Ovary (tissue), 7 donors: ENCODE measurements at regions not wholly inside any gene's neighbourhood (a gene's known extent, or its start where the extent isn't known, plus 50 kb on each side); places are given as distances from the start of the nearest gene placed in this dataset.

ENCODE experiments used
- DNase-seq, 5 donors: peaks; one replicate each; pipeline ENCODE4 v3.0.0-alpha.2; 2019 to 2020
- H3K27ac ChIP-seq, 2 donors: fragments of 200-600 bp; one replicate each; pipeline versions ENCODE4 v1.5.1 to v1.8.0; 2019 to 2022
- H3K27me3 ChIP-seq: fragments of 200-600 bp; one replicate; pipeline ENCODE4 v1.8.0; 2022
- H3K36me3 ChIP-seq: fragments of 200-600 bp; sonication (generic); one replicate; pipeline ENCODE4 v1.5.1; 2019
- H3K4me1 ChIP-seq: one replicate; pipeline ENCODE4 v1.8.1; 2013; ENCODE audit warnings: mild to moderate bottlenecking, moderate library complexity; ENCODE audit not compliant: insufficient read depth
- H3K4me3 ChIP-seq: fragments of 200-600 bp; sonication (generic); one replicate; pipeline ENCODE4 v1.5.1; 2017
- H3K9me3 ChIP-seq, 2 donors: fragments of 200-600 bp in 1 of 2; sonication (generic) in 1 of 2; one replicate each; pipeline versions ENCODE4 v1.5.1 to v1.8.1; 2013 to 2019; ENCODE audit warnings: mild to moderate bottlenecking in 1 of 2, moderate library complexity in 1 of 2
- CTCF ChIP-seq, 3 donors: fragments of 450-650 bp in 2 of 3; fragments of 200-600 bp in 1 of 3; IDR thresholded peaks; one replicate each; pipeline versions ENCODE4 v1.5.1 to v1.8.0; 2016 to 2022; ENCODE audit warnings: antibody characterized with exemption in 3 of 3, mild to moderate bottlenecking in 1 of 3
- EP300 ChIP-seq: sonication (generic); formaldehyde crosslinking; IDR thresholded peaks from one replicate; pipeline ENCODE4 v1.6.1; 2017; ENCODE audit warnings: antibody characterized with exemption
- POLR2A ChIP-seq: fragments of 450-650 bp; IDR thresholded peaks from one replicate; pipeline ENCODE4 v1.6.1; 2017; ENCODE audit warnings: antibody characterized with exemption, mild to moderate bottlenecking, moderate library complexity
- WGBS, 3 donors: extraction: QIAGEN DNeasy Blood & Tissue Kit in 1 of 3; methylation state at CpG; one replicate each; pipeline versions ENCODE4 v1.1.5 to v1.1.7; 2013 to 2017; 5-methylcytosine and 5-hydroxymethylcytosine counted together
- intact Hi-C, 4 donors: fragments of 100-400 bp; cut with DNase I; formaldehyde crosslinking; loops; one replicate each; pipeline versions ENCODE4 v1.11.0 to v1.15.1; 2022 to 2023
- donor health status: DM: no; HTN: no; CAD: no; lungs with moderate emphysema.
- donor health status: DM: no; HTN: no; CAD: no.
- donor health status: Bipolar disorder and iron deficiency.
- donor health status: DM: no; HTN: no; CAD: no.
- donor health status: DM: yes; HTN: yes; CAD: no.

GRCh38 chr3:34034840-34035239, 236.4 kb downstream of the PDCD6IP start:
- Histone ChIP-seq H3K27me3 (peaks cover 4% of the 10 kb centered on the region), H3K4me1 (no peaks in the 10 kb centered on the region), H3K27ac (no peak overlapping the region), H3K9me3 (no peaks in the 10 kb centered on the region), H3K36me3 (no peaks in the 10 kb centered on the region), H3K4me3 (no peak overlapping the region)
- 58 to 89% (median 62%) methylated on average over 2 of the region's 2 CpGs for WGBS, 3 donors
- TF ChIP-seq CTCF (IDR thresholded peaks at IDR 0.05) (no peak), POLR2A (no peak), EP300 (no peak)
- no peak for DNase-seq
- intact Hi-C loops, result no loop called here

DNA sequence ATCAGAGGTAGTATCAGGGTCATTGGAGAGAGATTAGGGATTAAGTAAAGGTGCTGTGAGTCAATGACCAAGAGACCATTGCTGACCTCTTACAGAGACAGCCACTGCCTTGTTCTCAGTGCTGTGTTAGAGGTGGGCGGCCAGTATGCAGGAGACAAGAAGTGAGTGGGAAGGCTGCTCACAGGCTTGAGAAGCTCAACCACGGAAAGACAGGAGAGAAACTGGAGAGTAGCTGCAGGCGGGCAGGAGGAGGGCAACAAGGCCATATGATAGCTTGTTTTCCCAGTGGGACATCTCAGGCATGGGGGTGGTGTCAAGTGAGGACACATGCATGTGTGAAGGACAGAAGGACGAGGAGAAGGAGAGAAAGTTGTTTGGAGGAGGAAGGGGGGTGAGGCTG, 237.3 kb downstream of the PDCD6IP start:
- Histone ChIP-seq H3K27ac (no peak overlapping the region), H3K9me3 (no peaks in the 10 kb centered on the region), H3K4me3 (no peak overlapping the region), H3K27me3 (no peaks in the 10 kb centered on the region), H3K4me1 (no peaks in the 10 kb centered on the region), H3K36me3 (no peaks in the 10 kb centered on the region)
- no peak for TF ChIP-seq POLR2A
- TF ChIP-seq CTCF (IDR thresholded peaks at IDR 0.05), result no peak
- no peak for TF ChIP-seq EP300
- intact Hi-C loops, result no loop called here
- WGBS, 3 donors, result 51 to 65% (median 52%) methylated on average over 4 of the region's 4 CpGs
- no peak for DNase-seq

DNA sequence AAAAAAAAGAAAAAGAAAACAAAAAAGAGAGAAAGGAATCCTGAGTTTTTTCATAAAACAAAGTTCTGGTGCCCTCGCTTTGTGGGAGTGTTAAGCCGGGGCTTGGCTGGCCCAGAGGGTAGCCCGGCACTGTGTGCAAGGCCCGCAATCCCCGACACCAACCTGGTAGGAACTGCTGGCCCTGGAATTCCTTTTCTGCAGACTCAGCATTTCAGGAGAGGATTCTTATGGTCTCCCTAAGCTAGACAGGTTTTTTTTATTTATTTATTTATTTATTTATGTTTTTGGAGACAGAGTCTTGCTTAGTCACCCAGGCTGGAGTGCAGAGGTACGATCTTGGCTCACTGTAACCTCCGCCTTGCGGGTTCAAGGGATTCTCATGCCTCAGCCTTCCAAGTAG, 238.8 kb downstream of the PDCD6IP start:
- no peak overlapping the region for H3K27ac ChIP-seq
- H3K36me3 ChIP-seq, result no peaks in the 10 kb centered on the region
- no peaks in the 10 kb centered on the region for H3K4me1 ChIP-seq
- no peaks in the 10 kb centered on the region for H3K9me3 ChIP-seq
- DNase-seq, result no peak
- H3K27me3 ChIP-seq, result no peaks in the 10 kb centered on the region
- no peak overlapping the region for H3K4me3 ChIP-seq
- intact Hi-C loops, result no loop called here
- no peak for TF ChIP-seq CTCF (IDR thresholded peaks at IDR 0.05)
- no peak for TF ChIP-seq EP300
- no peak for TF ChIP-seq POLR2A
- 90 to 92% (median 92%) methylated on average over 8 of the region's 8 CpGs for WGBS, 3 donors

DNA sequence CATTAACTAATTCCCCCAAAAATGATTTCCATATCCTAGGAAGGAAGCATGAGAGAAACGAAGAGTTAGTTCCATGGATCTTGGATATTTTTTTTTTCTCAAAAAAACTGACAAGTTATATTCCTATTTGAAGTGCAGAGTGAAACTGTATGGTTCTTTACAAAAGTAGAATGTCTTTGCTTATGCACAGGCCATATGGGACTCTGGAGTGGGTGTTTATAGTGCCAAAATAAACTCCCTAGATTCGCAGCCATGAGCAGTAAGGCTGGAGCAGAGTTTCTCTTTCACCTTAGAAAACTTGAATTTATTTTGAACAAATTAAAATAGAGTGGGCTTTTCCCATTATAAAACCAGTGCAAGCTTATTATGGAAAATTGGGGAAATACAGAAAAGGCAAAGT, 239.7 kb downstream of the PDCD6IP start:
- H3K4me1 ChIP-seq, result no peaks in the 10 kb centered on the region
- no peaks in the 10 kb centered on the region for H3K9me3 ChIP-seq
- intact Hi-C loops, result no loop called here
- no peak for DNase-seq
- no peaks in the 10 kb centered on the region for H3K27me3 ChIP-seq
- TF ChIP-seq CTCF (IDR thresholded peaks at IDR 0.05) (no peak), POLR2A (no peak), EP300 (no peak)
- WGBS, 3 donors, result 61 to 63% (median 63%) methylated on average over 2 of the region's 2 CpGs
- no peaks in the 10 kb centered on the region for H3K36me3 ChIP-seq
- no peak overlapping the region for H3K4me3 ChIP-seq
- no peak overlapping the region for H3K27ac ChIP-seq

GRCh38 chr3:34046154-34046553, 247.7 kb downstream of the PDCD6IP start:
- Histone ChIP-seq H3K4me1 (no peaks in the 10 kb centered on the region), H3K9me3 (no peaks in the 10 kb centered on the region), H3K36me3 (no peaks in the 10 kb centered on the region), H3K27me3 (no peaks in the 10 kb centered on the region), H3K4me3 (no peak overlapping the region), H3K27ac (no peak overlapping the region)
- TF ChIP-seq EP300 (no peak), CTCF (IDR thresholded peaks at IDR 0.05) (no peak), POLR2A (no peak)
- intact Hi-C loops, result no loop called here
- DNase-seq, result no peak
- WGBS, 3 donors, result 73 to 85% (median 80%) methylated on average over 1 of the region's 1 CpG
